IMR-90 (cell line): ENCODE measurements at regions not wholly inside any gene's neighbourhood (a gene's known extent, or its start where the extent isn't known, plus 50 kb on each side); places are given as distances from the start of the nearest gene placed in this dataset.

Experiments used
- ATAC-seq: fragments of 200-7000 bp; cut with Tn5 transposase; 2 replicates; pipeline ENCODE4 v1.9.1; 2020; ENCODE audit warnings: low read depth, mild to moderate bottlenecking, moderate library complexity
- BruUV-seq: library from RNA; stranded (reverse); fragments of 400-500 nt; replicated peaks from 2 replicates; lab custom pipeline; 2021; lab: Mats Ljungman, UMichigan
- CTCF ChIA-PET: fragments of 300-600 bp; formaldehyde crosslinking; extraction: SDS; loops from one replicate; lab custom pipeline; 2021; ENCODE audit warnings: antibody characterized with exemption; lab: Yijun Ruan, JAX
- POLR2A ChIA-PET: fragments of 300-600 bp; sonication (Branson Sonifier 250); formaldehyde crosslinking; loops from one replicate; lab custom pipeline; 2022; ENCODE audit warnings: antibody characterized with exemption; ENCODE audit not compliant: unreplicated experiment; lab: Charles Lee
- DNase-seq: peaks from one replicate; pipeline ENCODE4 v3.0.0; 2013
- H2AFZ ChIP-seq: replicated peaks from 2 replicates; pipeline ENCODE3; 2013; ENCODE audit warnings: low read length, mild to moderate bottlenecking; ENCODE audit not compliant: poor library complexity
- H2AK5ac ChIP-seq: 2 replicates; pipeline ENCODE4 v1.6.1; 2013; ENCODE audit warnings: low read depth, low read length, inconsistent platforms
- H2AK9ac ChIP-seq: replicated peaks from 2 replicates; pipeline ENCODE3; 2013; ENCODE audit warnings: mild to moderate bottlenecking, low read depth, low read length, moderate library complexity; ENCODE audit not compliant: poor library complexity
- H2BK120ac ChIP-seq: 2 replicates; pipeline ENCODE4 v1.6.1; 2013; ENCODE audit warnings: low read depth, low read length, inconsistent platforms
- H2BK15ac ChIP-seq: 3 replicates; pipeline ENCODE4 v1.6.1; 2013; ENCODE audit warnings: low read depth, low read length, inconsistent platforms
- H2BK20ac ChIP-seq: 2 replicates; pipeline ENCODE4 v1.6.1; 2013; ENCODE audit warnings: low read depth, mild to moderate bottlenecking, inconsistent platforms, low read length, moderate library complexity
- H2BK5ac ChIP-seq: 2 replicates; pipeline ENCODE4 v1.6.1; 2013; ENCODE audit warnings: mild to moderate bottlenecking, low read depth, low read length, inconsistent platforms; ENCODE audit not compliant: poor library complexity, severe bottlenecking
- H3K14ac ChIP-seq: replicated peaks from 2 replicates; pipeline ENCODE4 v1.6.1; 2013; ENCODE audit warnings: low read depth, low read length, inconsistent platforms
- H3K18ac ChIP-seq: 2 replicates; pipeline ENCODE4 v1.6.1; 2013; ENCODE audit warnings: low read depth, low read length, control low read depth
- H3K23ac ChIP-seq: 2 replicates; pipeline ENCODE4 v1.6.1; 2013; ENCODE audit warnings: low read depth, low read length, inconsistent platforms
- H3K27ac ChIP-seq: 2 replicates; pipeline ENCODE4 v1.5.1; 2013; ENCODE audit warnings: mild to moderate bottlenecking, control low read depth, low read length; ENCODE audit not compliant: insufficient read depth
- H3K27me3 ChIP-seq: 2 replicates; pipeline ENCODE4 v1.6.1; 2013; ENCODE audit warnings: low read length; ENCODE audit not compliant: control insufficient read depth, insufficient read depth
- H3K36me3 ChIP-seq: 2 replicates; pipeline ENCODE4 v1.6.1; 2013; ENCODE audit warnings: low read length, mixed read lengths; ENCODE audit not compliant: control insufficient read depth, insufficient read depth
- H3K4ac ChIP-seq: 2 replicates; pipeline ENCODE4 v1.6.1; 2013; ENCODE audit warnings: low read depth, low read length, inconsistent platforms
- H3K4me1 ChIP-seq: 2 replicates; pipeline ENCODE4 v1.6.1; 2013; ENCODE audit warnings: low read length, mixed read lengths; ENCODE audit not compliant: control insufficient read depth, insufficient read depth
- H3K4me2 ChIP-seq: 2 replicates; pipeline ENCODE4 v1.6.1; 2013; ENCODE audit warnings: low read depth, mild to moderate bottlenecking, control low read depth, low read length, moderate library complexity
- H3K4me3 ChIP-seq: 2 replicates; pipeline ENCODE4 v1.5.1; 2013; ENCODE audit warnings: low read depth, mild to moderate bottlenecking, control low read depth, low read length, moderate library complexity; ENCODE audit not compliant: insufficient read depth
- H3K56ac ChIP-seq: 2 replicates; pipeline ENCODE4 v1.6.1; 2013; ENCODE audit warnings: low read length, inconsistent platforms; ENCODE audit not compliant: insufficient read depth; ENCODE audit errors: extremely low read depth
- H3K79me1 ChIP-seq, 2 experiments: 2 replicates each; pipeline ENCODE4 v1.6.1; 2013; ENCODE audit warnings: low read length in 2 of 2, inconsistent platforms in 1 of 2, low read depth in 1 of 2
- H3K9ac ChIP-seq: 2 replicates; pipeline ENCODE4 v1.6.1; 2013; ENCODE audit warnings: low read depth, low read length, control low read depth
- H3K9me1 ChIP-seq: 2 replicates; pipeline ENCODE4 v1.6.1; 2013; ENCODE audit warnings: low read length, inconsistent platforms; ENCODE audit not compliant: insufficient read depth
- H3K9me3 ChIP-seq: 2 replicates; pipeline ENCODE4 v1.6.1; 2013; ENCODE audit warnings: low read length; ENCODE audit not compliant: control insufficient read depth, insufficient read depth
- H4K20me1 ChIP-seq: 2 replicates; pipeline ENCODE4 v1.6.1; 2013; ENCODE audit warnings: low read length, inconsistent platforms; ENCODE audit not compliant: insufficient read depth
- H4K5ac ChIP-seq: 2 replicates; pipeline ENCODE4 v1.6.1; 2013; ENCODE audit warnings: mild to moderate bottlenecking, low read depth, low read length, control low read depth
- H4K8ac ChIP-seq, 2 experiments: 2 replicates each; pipeline ENCODE4 v1.6.1; 2013; ENCODE audit warnings: low read depth in 2 of 2, low read length in 2 of 2, control low read depth in 1 of 2, inconsistent platforms in 1 of 2
- H4K91ac ChIP-seq: 2 replicates; pipeline ENCODE4 v1.6.1; 2013; ENCODE audit warnings: low read depth, low read length, inconsistent platforms; ENCODE audit not compliant: insufficient read depth
- BHLHE40 ChIP-seq: fragments of 150-350 bp; IDR thresholded peaks from 2 replicates; pipeline ENCODE4 v1.6.1; 2016; ENCODE audit warnings: mild to moderate bottlenecking, low read depth, low read length
- CEBPB ChIP-seq: IDR thresholded peaks from 2 replicates; pipeline ENCODE4 v1.6.1; 2012; ENCODE audit warnings: low read depth, low read length, improper control_type of control experiment
- CHD1 ChIP-seq: IDR thresholded peaks from 2 replicates; pipeline ENCODE4 v1.6.1; 2012; ENCODE audit warnings: low read depth, low read length, improper control_type of control experiment
- CTCF ChIP-seq: conservative IDR thresholded peaks from 2 replicates; pipeline ENCODE4 v1.5.1; 2012; ENCODE audit warnings: mild to moderate bottlenecking, low read depth, low read length, improper control_type of control experiment
- ELK1 ChIP-seq: fragments of 150-350 bp; IDR thresholded peaks from 2 replicates; pipeline ENCODE4 v1.6.1; 2016; ENCODE audit warnings: low read depth, mild to moderate bottlenecking, low read length, moderate library complexity, borderline replicate concordance
- MAZ ChIP-seq: IDR thresholded peaks from 2 replicates; pipeline ENCODE4 v1.6.1; 2012; ENCODE audit warnings: low read depth, mild to moderate bottlenecking, low read length, improper control_type of control experiment, moderate library complexity, borderline replicate concordance
- MXI1 ChIP-seq: IDR thresholded peaks from 2 replicates; pipeline ENCODE4 v1.6.1; 2012; ENCODE audit warnings: low read depth, mild to moderate bottlenecking, low read length, moderate library complexity, borderline replicate concordance
- NFE2L2 ChIP-seq: fragments of 150-350 bp; IDR thresholded peaks from 2 replicates; pipeline ENCODE4 v1.6.1; 2016; ENCODE audit warnings: low read depth, mild to moderate bottlenecking, low read length
- POLR2A ChIP-seq: IDR thresholded peaks from 2 replicates; pipeline ENCODE4 v1.6.1; 2012; ENCODE audit warnings: mild to moderate bottlenecking, low read depth, low read length
- RAD21 ChIP-seq: IDR thresholded peaks from 2 replicates; pipeline ENCODE4 v1.6.1; 2012; ENCODE audit warnings: low read length, improper control_type of control experiment
- RCOR1 ChIP-seq: IDR thresholded peaks from 2 replicates; pipeline ENCODE4 v1.6.1; 2012; ENCODE audit warnings: mild to moderate bottlenecking, low read length, improper control_type of control experiment; ENCODE audit not compliant: insufficient replicate concordance
- RFX5 ChIP-seq: IDR thresholded peaks from 2 replicates; pipeline ENCODE4 v1.8.0; 2012; ENCODE audit warnings: low read depth, mild to moderate bottlenecking, low read length, moderate library complexity
- SMC3 ChIP-seq: fragments of 150-350 bp; IDR thresholded peaks from 2 replicates; pipeline ENCODE4 v1.6.1; 2016; ENCODE audit warnings: low read depth, mild to moderate bottlenecking, antibody characterized with exemption, low read length, moderate library complexity
- USF2 ChIP-seq: fragments of 150-350 bp; IDR thresholded peaks from 2 replicates; pipeline ENCODE4 v1.6.1; 2017; ENCODE audit warnings: mild to moderate bottlenecking, antibody characterized with exemption, low read length, low read depth
- WGBS, 2 experiments: methylation state at CpG; one replicate each; pipeline versions ENCODE4 v1.1.5 to v1.1.7; 2013; ENCODE audit warnings: missing lambda C conversion rate in 2 of 2; ENCODE audit not compliant: insufficient read length in 1 of 2; ENCODE audit errors: extremely low coverage in 2 of 2; 5-methylcytosine and 5-hydroxymethylcytosine counted together
- dilution Hi-C: fragments of 300-500 bp; cut with HindIII; formaldehyde crosslinking; loops from one replicate; pipeline ENCODE4 v1.14.3; 2018; ENCODE audit warnings: low sequenced_read_pairs; ENCODE audit not compliant: unreplicated experiment
- in situ Hi-C: fragments of 300-500 bp; cut with MboI; formaldehyde crosslinking; loops from 3 replicates; pipeline ENCODE4 v1.14.3; 2019; ENCODE audit warnings: low sequenced_read_pairs, inconsistent platforms, mixed read lengths
- intact Hi-C: fragments of 100-400 bp; cut with micrococcal nuclease; formaldehyde crosslinking; loops from 2 replicates; pipeline ENCODE4 v1.10.0; 2022

- Histone ChIP-seq H3K4me2 (peak overlapping the region; percentile 100), H3K9ac (peak overlapping the region; percentile 59; the same call in 1 of the 2 replicates), H3K4me1 (peaks cover 2% of the 10 kb centered on the region; the same call in 1 of the 2 replicates), H2AK5ac (no peak overlapping the region), H3K27ac (peak overlapping the region; percentile 62; the same call in 1 of the 2 replicates), H4K5ac (peak overlapping the region; percentile 92), H2AK9ac (peak overlapping the region; percentile 37), H4K91ac (no peak overlapping the region), H3K9me3 (no peaks in the 10 kb centered on the region), H2BK20ac (no peak overlapping the region), H2BK15ac (no peak overlapping the region), H3K23ac (no peak overlapping the region), H3K14ac (no peak overlapping the region), H3K9me1 (no peaks in the 10 kb centered on the region), H4K20me1 (no peaks in the 10 kb centered on the region), H3K56ac (0 out of 2 replicates have a peak overlapping the region, but pooled peaks have one; percentile 6), H3K4ac (no peak overlapping the region), H2BK120ac (no peak overlapping the region), H2BK5ac (peak overlapping the region; percentile 60), H3K4me3 (peak overlapping the region; percentile 99), H3K27me3 (peaks cover 19% of the 10 kb centered on the region), H3K79me1 (no peaks in the 10 kb centered on the region), H3K36me3 (no peaks in the 10 kb centered on the region), H3K18ac (peak overlapping the region; percentile 80; the same call in 1 of the 2 replicates), H4K8ac (peak overlapping the region in 1 of 2 experiments; percentile 63; a peak in 1 of 4 replicates), H2AFZ (peak overlapping the region; percentile 96)
- intact Hi-C loops (no loop called here), dilution Hi-C loops (no loop called here), in situ Hi-C loops (no loop called here)
- 0% methylated on average over 13 of the region's 46 CpGs; no CpG with 5 or more reads in 1 of the 2 experiments for WGBS, 2 experiments
- no TSS peak for BruUV-seq
- ATAC-seq (peak; percentile 84), DNase-seq (peak; percentile 76)
- POLR2A ChIA-PET: interaction anchor here (0.5 to 0.6 kb wide), 2 partner anchors 27 to 30 kb away, joined by 3 to 5 read pairs; no protein-coding TSS in a partner anchor
- CTCF ChIA-PET: no interaction called here
- TF ChIP-seq CEBPB (no peak), MAZ (no peak), SMC3 (no peak), ELK1 (no peak), USF2 (no peak), POLR2A (no peak), BHLHE40 (no peak), RAD21 (no peak), CTCF (no peak), RFX5 (no peak), RCOR1 (no peak), NFE2L2 (no peak), MXI1 (no peak), CHD1 (no peak)
These were observed 104.0 kb downstream of the FAM53A start for GRCh38 chr4:1579901-1580691.
